Cardiac septum (tissue), 1 donor: ENCODE measurements at regions not wholly inside any gene's neighbourhood (a gene's known extent, or its start where the extent isn't known, plus 50 kb on each side); places are given as distances from the start of the nearest gene placed in this dataset.
"Not testable (repeated sequence)": the region's sequence is repeated elsewhere in the genome, so short reads cannot be mapped to it uniquely, and the experiment has no call there.

Experiments
- DNase-seq: peaks from one replicate; pipeline ENCODE4 v3.0.0-alpha.2; 2020; ENCODE audit warnings: low spot score
- intact Hi-C: fragments of 100-400 bp; cut with DNase I; formaldehyde crosslinking; loops from one replicate; pipeline ENCODE4 v1.14.0; 2022
- donor health status: DM: no; HTN: no; CAD: no.

- DNase-seq = no peak
These were observed 1382.2 kb downstream of the SLITRK5 start for GRCh38 chr13:89053418-89053817.

GRCh38 chr13:89057274-89057673, 1386.1 kb downstream of the SLITRK5 start:
- DNase-seq = no peak
- intact Hi-C loops = loop anchor here (10.0 kb wide), 1 partner anchor 1012 kb away; no protein-coding TSS in a partner anchor

More at GRCh38 chr13:89053418-89053817, 1382.2 kb downstream of the SLITRK5 start:
- intact Hi-C loops = loop anchor here (10.0 kb wide), 1 partner anchor 1009 kb away; no protein-coding TSS in a partner anchor

GRCh38 chr13:89057862-89058261, 1386.7 kb downstream of the SLITRK5 start:
- intact Hi-C loops = loop anchor here (10.0 kb wide), 1 partner anchor 1013 kb away; no protein-coding TSS in a partner anchor
- no peak for DNase-seq

- intact Hi-C loops = no loop called here
- no peak for DNase-seq
These were observed 1390.7 kb downstream of the SLITRK5 start for GRCh38 chr13:89061821-89062220.

- intact Hi-C loops = no loop called here
These were observed 1395.8 kb downstream of the SLITRK5 start for GRCh38 chr13:89066868-89067466.

GRCh38 chr13:89072979-89073378, 1401.8 kb downstream of the SLITRK5 start:
- intact Hi-C loops = no loop called here

More at GRCh38 chr13:89066868-89067466, 1395.8 kb downstream of the SLITRK5 start:
- no peak for DNase-seq

GRCh38 chr13:89076622-89077021, 1405.5 kb downstream of the SLITRK5 start:
- DNase-seq = no peak
- intact Hi-C loops = no loop called here

More at GRCh38 chr13:89072979-89073378, 1401.8 kb downstream of the SLITRK5 start:
- no peak for DNase-seq

GRCh38 chr13:89082623-89083022, 1411.5 kb downstream of the SLITRK5 start:
- intact Hi-C loops = no loop called here

GRCh38 chr13:89088107-89088506, 1416.9 kb downstream of the SLITRK5 start:
- intact Hi-C loops, DNase-seq: not testable (repeated sequence)

More at GRCh38 chr13:89082623-89083022, 1411.5 kb downstream of the SLITRK5 start:
- no peak for DNase-seq

- intact Hi-C loops = no loop called here
- no peak for DNase-seq
These were observed 1426.8 kb downstream of the SLITRK5 start for GRCh38 chr13:89097994-89098393.

GRCh38 chr13:89113744-89114143, 1442.6 kb downstream of the SLITRK5 start:
- intact Hi-C loops = no loop called here

GRCh38 chr13:89115307-89115706, 1444.1 kb downstream of the SLITRK5 start:
- no peak for DNase-seq
- intact Hi-C loops = no loop called here

More at GRCh38 chr13:89113744-89114143, 1442.6 kb downstream of the SLITRK5 start:
- DNase-seq = no peak

- DNase-seq = no peak
- intact Hi-C loops = no loop called here
These were observed 1465.5 kb downstream of the SLITRK5 start for GRCh38 chr13:89136678-89137077.

GRCh38 chr13:89150362-89150761, 1479.2 kb downstream of the SLITRK5 start:
- intact Hi-C loops = no loop called here

GRCh38 chr13:89153941-89154340, 1482.8 kb downstream of the SLITRK5 start:
- intact Hi-C loops = no loop called here
- DNase-seq = no peak

More at GRCh38 chr13:89150362-89150761, 1479.2 kb downstream of the SLITRK5 start:
- no peak for DNase-seq

- intact Hi-C loops = no loop called here
- DNase-seq = no peak
These were observed 1491.9 kb downstream of the SLITRK5 start for GRCh38 chr13:89163096-89163495.

GRCh38 chr13:89165685-89166084, 1494.5 kb downstream of the SLITRK5 start:
- intact Hi-C loops = no loop called here
- no peak for DNase-seq

GRCh38 chr13:89169951-89170350, 1498.8 kb downstream of the SLITRK5 start:
- no peak for DNase-seq
- intact Hi-C loops = no loop called here

GRCh38 chr13:89181041-89181440, 1509.9 kb downstream of the SLITRK5 start:
- DNase-seq = no peak
- intact Hi-C loops = no loop called here

GRCh38 chr13:89199138-89199537, 1528.0 kb downstream of the SLITRK5 start:
- no peak for DNase-seq
- intact Hi-C loops = no loop called here

GRCh38 chr13:89204435-89204834, 1533.3 kb downstream of the SLITRK5 start:
- intact Hi-C loops = no loop called here
- DNase-seq = no peak
